SK-N-SH (cell line): ENCODE measurements at regions not wholly inside any gene's neighbourhood (a gene's known extent, or its start where the extent isn't known, plus 50 kb on each side); places are given as distances from the start of the nearest gene placed in this dataset.

ENCODE experiments used
- CTCF ChIA-PET: fragments of 300-600, 350-600 bp; formaldehyde crosslinking; extraction: SDS; loops from one replicate; lab custom pipeline; 2021; lab: Yijun Ruan, JAX
- POLR2A ChIA-PET: fragments of 350-600 bp; sonication (Branson Sonifier 250); formaldehyde crosslinking; extraction: SDS; loops from one replicate; lab custom pipeline; 2020; ENCODE audit warnings: antibody characterized with exemption, inconsistent platforms; lab: Yijun Ruan, JAX
- DNase-seq: peaks from one replicate; pipeline ENCODE4 v3.0.0; 2012
- H2AFZ ChIP-seq: fragments of 200-600 bp; sonication (generic); 2 replicates; pipeline ENCODE4 v1.8.1; 2016; ENCODE audit warnings: antibody characterized with exemption, mild to moderate bottlenecking, low read depth
- H3F3A ChIP-seq: fragments of 200-600 bp; sonication (generic); replicated peaks from 2 replicates; pipeline ENCODE3; 2016; ENCODE audit warnings: antibody characterized with exemption, mild to moderate bottlenecking; ENCODE audit not compliant: insufficient read depth
- H3K27ac ChIP-seq, 2 experiments: fragments of 200-500 bp in 1 of 2; fragments of 200-600 bp in 1 of 2; sonication (Bioruptor generic) in 1 of 2; sonication (generic), shearing (Covaris generic) in 1 of 2; 2 replicates each; pipeline versions ENCODE4 v1.5.1 to v1.6.1; 2014 to 2016; ENCODE audit warnings: low read depth in 2 of 2, inconsistent platforms in 1 of 2, low read length in 1 of 2, mild to moderate bottlenecking in 1 of 2, mixed read lengths in 1 of 2
- H3K27me3 ChIP-seq: fragments of 200-600 bp; sonication (generic), shearing (Covaris generic); 2 replicates; pipeline ENCODE4 v1.6.1; 2016; ENCODE audit warnings: mixed run types; ENCODE audit not compliant: insufficient read depth
- H3K36me3 ChIP-seq, 2 experiments: fragments of 200-500 bp in 1 of 2; fragments of 200-600 bp in 1 of 2; sonication (Bioruptor generic) in 1 of 2; sonication (generic) in 1 of 2; replicated peaks in 1 of 2; 2 replicates each; pipeline versions ENCODE3 to v1.5.1; 2014 to 2016; ENCODE audit warnings: low read length in 1 of 2, mild to moderate bottlenecking in 1 of 2; ENCODE audit not compliant: insufficient read depth in 2 of 2, control insufficient read depth in 1 of 2
- H3K4me1 ChIP-seq, 2 experiments: fragments of 200-500 bp in 1 of 2; fragments of 200-600 bp in 1 of 2; sonication (Bioruptor generic) in 1 of 2; sonication (generic), shearing (Covaris generic) in 1 of 2; 2 replicates each; pipeline versions ENCODE4 v1.5.1 to v1.6.1; 2014 to 2016; ENCODE audit warnings: low read depth in 1 of 2, low read length in 1 of 2, mixed run types in 1 of 2; ENCODE audit not compliant: insufficient read depth in 2 of 2, control insufficient read depth in 1 of 2
- H3K4me2 ChIP-seq: fragments of 200-600 bp; sonication (generic), shearing (Covaris generic); 2 replicates; pipeline ENCODE4 v1.6.1; 2017; ENCODE audit warnings: mixed run types
- H3K4me3 ChIP-seq, 2 experiments: fragments of 200-500 bp in 1 of 2; fragments of 200-600 bp in 1 of 2; sonication (Bioruptor generic) in 1 of 2; sonication (generic), shearing (Covaris generic) in 1 of 2; 2 replicates each; pipeline versions ENCODE4 v1.5.1 to v1.8.1; 2014 to 2016; ENCODE audit warnings: low read depth in 2 of 2, inconsistent platforms in 1 of 2, low read length in 1 of 2, mild to moderate bottlenecking in 1 of 2, mixed read lengths in 1 of 2, moderate library complexity in 1 of 2
- H3K79me2 ChIP-seq: fragments of 200-600 bp; sonication (generic); 2 replicates; pipeline ENCODE4 v1.8.1; 2017; ENCODE audit warnings: mild to moderate bottlenecking; ENCODE audit not compliant: insufficient read depth
- H3K9ac ChIP-seq: fragments of 200-600 bp; sonication (generic); 2 replicates; pipeline ENCODE4 v1.6.1; 2017; ENCODE audit warnings: mixed run types
- H3K9me2 ChIP-seq: fragments of 200-600 bp; sonication (generic); 2 replicates; pipeline ENCODE4 v1.6.1; 2017; ENCODE audit warnings: mixed run types
- H3K9me3 ChIP-seq: fragments of 200-600 bp; sonication (generic); 2 replicates; pipeline ENCODE4 v1.6.1; 2017; ENCODE audit warnings: mixed run types, mild to moderate bottlenecking, moderate library complexity
- H4K20me1 ChIP-seq: fragments of 200-600 bp; sonication (generic); 2 replicates; pipeline ENCODE4 v1.6.1; 2017; ENCODE audit warnings: mild to moderate bottlenecking, mixed run types; ENCODE audit not compliant: insufficient read depth
- CHD2 ChIP-seq: fragments of 150-350 bp; IDR thresholded peaks from 2 replicates; pipeline ENCODE4 v1.6.1; 2018; ENCODE audit warnings: low read length; ENCODE audit not compliant: partially characterized antibody
- CTCF ChIP-seq: fragments of 200-600 bp; sonication (generic); IDR thresholded peaks from 2 replicates; pipeline ENCODE4 v1.6.1; 2017; ENCODE audit warnings: antibody characterized with exemption, mild to moderate bottlenecking, moderate library complexity
- ELF1 ChIP-seq: IDR thresholded peaks from 2 replicates; pipeline ENCODE4 v1.4.0; 2012
- EP300 ChIP-seq, 2 experiments: IDR thresholded peaks; 2 replicates each; pipeline versions ENCODE4 v1.4.0 to v1.6.1; 2012; ENCODE audit warnings: borderline replicate concordance in 1 of 2, low read depth in 1 of 2, low read length in 1 of 2
- EZH2phosphoT487 ChIP-seq: fragments of 200-600 bp; sonication (generic); IDR thresholded peaks from 2 replicates; pipeline ENCODE4 v1.6.1; 2017; ENCODE audit warnings: low read depth, mixed run types, mild to moderate bottlenecking, antibody characterized with exemption, moderate library complexity, borderline replicate concordance
- FOSL2 ChIP-seq: IDR thresholded peaks from 2 replicates; pipeline ENCODE4 v1.4.0; 2012; ENCODE audit warnings: low read depth, mild to moderate bottlenecking, moderate library complexity, borderline replicate concordance
- FOXJ3 ChIP-seq: sonication (generic); formaldehyde crosslinking; IDR thresholded peaks from 2 replicates; pipeline ENCODE4 v1.5.1; 2020; ENCODE audit warnings: mild to moderate bottlenecking, missing genetic modification reagents
- FOXM1 ChIP-seq: IDR thresholded peaks from 2 replicates; pipeline ENCODE4 v1.4.0; 2012; ENCODE audit warnings: low read depth, mild to moderate bottlenecking
- GABPA ChIP-seq: IDR thresholded peaks from 2 replicates; pipeline ENCODE4 v1.4.0; 2012; ENCODE audit warnings: low read depth, mild to moderate bottlenecking
- GATA2 ChIP-seq: sonication (generic); formaldehyde crosslinking; IDR thresholded peaks from 2 replicates; pipeline ENCODE4 v1.5.0; 2020; ENCODE audit warnings: mild to moderate bottlenecking, missing genetic modification reagents
- JUND ChIP-seq: IDR thresholded peaks from 2 replicates; pipeline ENCODE4 v1.4.0; 2012
- MEF2A ChIP-seq: IDR thresholded peaks from 2 replicates; pipeline ENCODE4 v1.4.0; 2012; ENCODE audit warnings: low read depth, borderline replicate concordance
- NFIC ChIP-seq: IDR thresholded peaks from 2 replicates; pipeline ENCODE4 v1.4.0; 2012; ENCODE audit warnings: borderline replicate concordance
- POLR2AphosphoS5 ChIP-seq: IDR thresholded peaks from 2 replicates; pipeline ENCODE4 v1.6.1; 2012; ENCODE audit warnings: low read depth, low read length
- RAD21 ChIP-seq: IDR thresholded peaks from 2 replicates; pipeline ENCODE4 v1.6.1; 2012; ENCODE audit warnings: mild to moderate bottlenecking, low read length
- REST ChIP-seq: IDR thresholded peaks from 2 replicates; pipeline ENCODE4 v1.6.1; 2012; ENCODE audit warnings: mild to moderate bottlenecking, low read depth, low read length, moderate library complexity
- RFX5 ChIP-seq: IDR thresholded peaks from 2 replicates; pipeline ENCODE4 v1.6.1; 2012; ENCODE audit warnings: mild to moderate bottlenecking, improper control_type of control experiment, low read length
- SIN3A ChIP-seq: IDR thresholded peaks from 2 replicates; pipeline ENCODE4 v1.6.1; 2012; ENCODE audit warnings: low read depth, mild to moderate bottlenecking, low read length, moderate library complexity, borderline replicate concordance
- SMC3 ChIP-seq: IDR thresholded peaks from 2 replicates; pipeline ENCODE4 v1.6.1; 2012; ENCODE audit warnings: low read depth, low read length, improper control_type of control experiment
- TAF1 ChIP-seq: IDR thresholded peaks from 2 replicates; pipeline ENCODE4 v1.6.1; 2012; ENCODE audit warnings: low read depth, mild to moderate bottlenecking, low read length, moderate library complexity, borderline replicate concordance
- TCF12 ChIP-seq: IDR thresholded peaks from 2 replicates; pipeline ENCODE4 v1.4.0; 2012
- YY1 ChIP-seq: IDR thresholded peaks from 2 replicates; pipeline ENCODE4 v1.4.0; 2012; ENCODE audit warnings: low read depth, mild to moderate bottlenecking
- WGBS: methylation state at CpG from one replicate; pipeline ENCODE4 v1.1.6; 2017; ENCODE audit warnings: low lambda C conversion rate; 5-methylcytosine and 5-hydroxymethylcytosine counted together
- TF ChIP-seq, protein P1 (sequence below): IDR thresholded peaks from 2 replicates; pipeline ENCODE4; 2012
- TF ChIP-seq, protein P2 (sequence below): fragments of 150-350 bp; IDR thresholded peaks from 2 replicates; pipeline ENCODE4 v1.6.1; 2016; ENCODE audit warnings: mild to moderate bottlenecking, low read depth, low read length
- TF ChIP-seq, protein P3 (sequence below): IDR thresholded peaks from 2 replicates; pipeline ENCODE4 v1.4.0; 2012; ENCODE audit warnings: low read depth, borderline replicate concordance

- TF ChIP-seq, protein P1, sequence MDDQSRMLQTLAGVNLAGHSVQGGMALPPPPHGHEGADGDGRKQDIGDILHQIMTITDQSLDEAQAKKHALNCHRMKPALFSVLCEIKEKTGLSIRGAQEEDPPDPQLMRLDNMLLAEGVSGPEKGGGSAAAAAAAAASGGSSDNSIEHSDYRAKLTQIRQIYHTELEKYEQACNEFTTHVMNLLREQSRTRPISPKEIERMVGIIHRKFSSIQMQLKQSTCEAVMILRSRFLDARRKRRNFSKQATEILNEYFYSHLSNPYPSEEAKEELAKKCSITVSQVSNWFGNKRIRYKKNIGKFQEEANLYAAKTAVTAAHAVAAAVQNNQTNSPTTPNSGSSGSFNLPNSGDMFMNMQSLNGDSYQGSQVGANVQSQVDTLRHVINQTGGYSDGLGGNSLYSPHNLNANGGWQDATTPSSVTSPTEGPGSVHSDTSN = no peak
Observed at GRCh38 chr1:79638382-79638781, 631.9 kb upstream of the ADGRL4 start (continued).

DNA sequence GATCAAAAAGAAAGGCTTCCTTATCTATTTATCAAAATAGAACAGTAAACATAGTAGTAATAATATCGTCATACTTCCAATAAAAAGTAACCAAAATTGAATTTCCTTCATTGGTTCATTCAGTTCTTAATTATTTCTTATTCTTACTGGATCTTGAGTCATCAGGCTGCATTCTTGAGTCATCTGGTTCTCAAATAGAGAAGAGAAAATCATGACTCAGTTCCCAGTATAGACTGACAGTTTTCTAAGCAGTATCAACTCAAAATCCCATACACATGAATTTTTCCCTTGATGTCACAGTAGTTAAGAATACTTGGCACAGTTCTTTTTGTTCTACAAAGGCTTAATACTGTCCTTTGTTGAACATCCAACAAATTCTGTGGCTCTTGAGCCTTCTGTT, 626.9 kb upstream of the ADGRL4 start:
- DNase-seq = no peak
- no peaks in the 10 kb centered on the region for H4K20me1 ChIP-seq
- no peaks in the 10 kb centered on the region for H3K9me3 ChIP-seq
- ChIA-PET POLR2A (no interaction called here), CTCF (no interaction called here)
- H3K9ac ChIP-seq = no peak overlapping the region
- no peak overlapping the region for H3K4me2 ChIP-seq
- no peaks in the 10 kb centered on the region for H3K36me3 ChIP-seq
- no peak overlapping the region for H3K4me3 ChIP-seq
- H3F3A ChIP-seq = peaks cover 13% of the 10 kb centered on the region
- peak overlapping the region; percentile 85 for H2AFZ ChIP-seq
- H3K9me2 ChIP-seq = no peaks in the 10 kb centered on the region
- H3K27ac ChIP-seq = peak overlapping the region; percentile 22 to 89; a peak in 3 of 4 replicates
- H3K79me2 ChIP-seq = no peaks in the 10 kb centered on the region
- WGBS = 6% methylated on average over 1 of the region's 1 CpG
- no peaks in the 10 kb centered on the region for H3K27me3 ChIP-seq
- H3K4me1 ChIP-seq = no peaks in the 10 kb centered on the region
- no peak for TF ChIP-seq YY1
- TF ChIP-seq EZH2phosphoT487 = no peak
- TF ChIP-seq NFIC = no peak
- TF ChIP-seq FOSL2 = peak; percentile 91
- no peak for TF ChIP-seq GATA2 (CRISPR knock-in tag)
- TF ChIP-seq, protein P2, sequence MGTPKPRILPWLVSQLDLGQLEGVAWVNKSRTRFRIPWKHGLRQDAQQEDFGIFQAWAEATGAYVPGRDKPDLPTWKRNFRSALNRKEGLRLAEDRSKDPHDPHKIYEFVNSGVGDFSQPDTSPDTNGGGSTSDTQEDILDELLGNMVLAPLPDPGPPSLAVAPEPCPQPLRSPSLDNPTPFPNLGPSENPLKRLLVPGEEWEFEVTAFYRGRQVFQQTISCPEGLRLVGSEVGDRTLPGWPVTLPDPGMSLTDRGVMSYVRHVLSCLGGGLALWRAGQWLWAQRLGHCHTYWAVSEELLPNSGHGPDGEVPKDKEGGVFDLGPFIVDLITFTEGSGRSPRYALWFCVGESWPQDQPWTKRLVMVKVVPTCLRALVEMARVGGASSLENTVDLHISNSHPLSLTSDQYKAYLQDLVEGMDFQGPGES = no peak
- TF ChIP-seq POLR2AphosphoS5 = peak; percentile 23; the same call in 1 of the 2 replicates
- no peak for TF ChIP-seq GABPA
- no peak for TF ChIP-seq REST
- peak; percentile 84 for TF ChIP-seq JUND
- no peak for TF ChIP-seq FOXM1
- TF ChIP-seq TCF12 = peak; percentile 91
- no peak for TF ChIP-seq RFX5
- TF ChIP-seq MEF2A = no peak
- no peak for TF ChIP-seq CHD2
- TF ChIP-seq, protein P3, sequence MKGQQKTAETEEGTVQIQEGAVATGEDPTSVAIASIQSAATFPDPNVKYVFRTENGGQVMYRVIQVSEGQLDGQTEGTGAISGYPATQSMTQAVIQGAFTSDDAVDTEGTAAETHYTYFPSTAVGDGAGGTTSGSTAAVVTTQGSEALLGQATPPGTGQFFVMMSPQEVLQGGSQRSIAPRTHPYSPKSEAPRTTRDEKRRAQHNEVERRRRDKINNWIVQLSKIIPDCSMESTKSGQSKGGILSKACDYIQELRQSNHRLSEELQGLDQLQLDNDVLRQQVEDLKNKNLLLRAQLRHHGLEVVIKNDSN = no peak
- TF ChIP-seq SIN3A = no peak
- peak in 1 of 2 experiments; percentile 54; a peak in 1 of 4 replicates for TF ChIP-seq EP300 (IDR thresholded peaks at IDR 0.05; ENCODE audit: borderline replicate concordance in 1 of 2, low read depth in 1 of 2, low read length in 1 of 2)
- TF ChIP-seq ELF1 = no peak
- TF ChIP-seq RAD21 = no peak
- no peak for TF ChIP-seq SMC3
- TF ChIP-seq TAF1 = no peak
- no peak for TF ChIP-seq CTCF
- no peak for TF ChIP-seq FOXJ3 (CRISPR knock-in tag)
